HL-60 (cell line): ENCODE measurements at regions not wholly inside any gene's neighbourhood (a gene's known extent, or its start where the extent isn't known, plus 50 kb on each side); places are given as distances from the start of the nearest gene placed in this dataset.

Experiments
- DNase-seq, 2 experiments: peaks; one replicate each; pipeline ENCODE4 v3.0.0-alpha.2; 2010 to 2020; ENCODE audit warnings: low read depth in 1 of 2, low spot score in 1 of 2
- H3K27ac ChIP-seq: fragments of 250-450 bp; sonication (Bioruptor Pico); replicated peaks from 2 replicates; pipeline ENCODE4 v1.5.1; 2020; ENCODE audit warnings: mild to moderate bottlenecking, moderate library complexity
- H3K27me3 ChIP-seq: fragments of 250-450 bp; sonication (Bioruptor Pico); 2 replicates; pipeline ENCODE4 v1.5.1; 2021; ENCODE audit warnings: mild to moderate bottlenecking, moderate library complexity; ENCODE audit not compliant: insufficient read depth, poor library complexity, severe bottlenecking
- H3K4me3 ChIP-seq: replicated peaks from 2 replicates; pipeline ENCODE4 v1.5.1; 2011; ENCODE audit warnings: mild to moderate bottlenecking, control low read depth, low read length; ENCODE audit not compliant: insufficient read depth
- CTCF ChIP-seq: IDR thresholded peaks from one replicate; pipeline ENCODE4 v1.5.1; 2011; ENCODE audit warnings: low read length, control low read depth, inconsistent platforms; ENCODE audit not compliant: insufficient read depth
- GABPA ChIP-seq: IDR thresholded peaks from 2 replicates; pipeline ENCODE4 v1.6.1; 2012; ENCODE audit warnings: low read depth
- POLR2AphosphoS5 ChIP-seq: IDR thresholded peaks from 2 replicates; pipeline ENCODE4 v1.6.1; 2012; ENCODE audit warnings: low read depth
- REST ChIP-seq: IDR thresholded peaks from 2 replicates; pipeline ENCODE4 v1.6.1; 2012; ENCODE audit warnings: low read depth; ENCODE audit not compliant: insufficient replicate concordance
- SPI1 ChIP-seq: IDR thresholded peaks from 2 replicates; pipeline ENCODE4 v1.6.1; 2012; ENCODE audit warnings: low read depth, mild to moderate bottlenecking, borderline replicate concordance

DNA sequence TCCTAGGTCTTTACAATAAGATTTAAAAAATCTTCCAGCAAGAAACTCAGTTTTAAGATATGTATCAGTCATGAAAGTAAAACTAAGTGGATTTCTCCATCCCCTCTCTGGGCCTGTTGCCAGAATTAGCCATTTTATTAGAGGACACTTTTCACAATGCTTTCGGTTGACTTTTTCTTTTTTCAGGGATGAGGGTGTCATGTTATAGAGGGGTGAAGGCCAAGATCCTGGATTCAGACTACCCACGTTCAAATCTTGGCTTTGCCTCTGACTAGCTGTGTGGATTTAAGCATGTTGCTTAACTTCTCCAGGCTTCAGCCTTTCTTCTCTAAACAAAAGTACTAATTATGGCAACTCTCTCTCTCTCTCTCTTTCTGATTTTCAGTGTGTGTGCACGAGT, 111.7 kb upstream of the COX10 start:
- no peak overlapping the region for H3K27ac ChIP-seq
- no peak overlapping the region for H3K4me3 ChIP-seq
- TF ChIP-seq CTCF (no peak), SPI1 (no peak), REST (no peak), GABPA (no peak), POLR2AphosphoS5 (no peak)
- no peak for DNase-seq
- H3K27me3 ChIP-seq: no peaks in the 10 kb centered on the region

DNA sequence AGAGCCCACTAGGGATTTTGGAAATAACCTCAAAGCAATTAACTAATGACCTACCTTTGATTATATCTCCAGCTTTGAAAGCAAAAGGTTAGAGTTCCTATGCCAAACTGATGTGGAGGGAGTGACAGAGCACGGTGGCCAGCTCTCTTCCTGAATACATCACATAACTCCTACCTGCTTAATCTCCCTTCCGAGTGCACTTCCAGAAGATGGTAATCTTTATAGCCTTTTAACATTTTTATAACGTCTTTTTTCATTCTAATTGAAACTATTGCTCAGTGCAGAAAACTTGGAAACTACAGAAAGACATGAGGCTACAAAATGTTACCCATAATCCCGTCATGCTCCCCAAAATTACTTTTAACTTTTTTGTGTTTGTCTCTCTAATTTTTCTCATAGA, 110.5 kb upstream of the COX10 start:
- H3K27me3 ChIP-seq: no peaks in the 10 kb centered on the region
- no peak for DNase-seq
- TF ChIP-seq CTCF (no peak), SPI1 (no peak), GABPA (no peak), REST (no peak), POLR2AphosphoS5 (no peak)
- H3K27ac ChIP-seq: no peak overlapping the region
- no peak overlapping the region for H3K4me3 ChIP-seq

GRCh38 chr17:13961265-13961664, 108.0 kb upstream of the COX10 start:
- H3K4me3 ChIP-seq: no peak overlapping the region
- H3K27me3 ChIP-seq: no peaks in the 10 kb centered on the region
- TF ChIP-seq CTCF: no peak
- TF ChIP-seq SPI1: no peak
- TF ChIP-seq GABPA: no peak
- TF ChIP-seq POLR2AphosphoS5: no peak
- TF ChIP-seq REST: no peak
- DNase-seq: no peak
- H3K27ac ChIP-seq: no peak overlapping the region
